Activated T-helper 2 cell treated with anti-CD3 and anti-CD28 coated beads, Interferon-gamma antibody, Interleukin-2, Interleukin-4, amounts not matched to agents 10 μg/mL and 5 μg/mL and 100 μg/mL, durations not matched to agents 14 hours and 24 hours and 36 hours (primary cell): ENCODE measurements at regions not wholly inside any gene's neighbourhood (a gene's known extent, or its start where the extent isn't known, plus 50 kb on each side); places are given as distances from the start of the nearest gene placed in this dataset.

Experiments
- DNase-seq: peaks from one replicate; pipeline ENCODE4 v3.0.0; 2021; ENCODE audit warnings: low spot score
- H3K27ac Mint-ChIP-seq: one replicate; pipeline ENCODE4 v1.8.0; 2021; ENCODE audit warnings: mixed read lengths
- H3K27me3 Mint-ChIP-seq: one replicate; pipeline ENCODE4 v1.8.0; 2021; ENCODE audit warnings: low read depth, mixed read lengths
- H3K36me3 Mint-ChIP-seq: one replicate; pipeline ENCODE4 v1.8.0; 2021; ENCODE audit warnings: low read depth, mixed read lengths
- H3K4me1 Mint-ChIP-seq: one replicate; pipeline ENCODE4 v1.8.0; 2021; ENCODE audit warnings: low read depth, mixed read lengths
- H3K4me3 Mint-ChIP-seq: one replicate; pipeline ENCODE4 v1.8.0; 2021; ENCODE audit warnings: low read depth, mild to moderate bottlenecking, moderate library complexity, mixed read lengths
- H3K9me3 Mint-ChIP-seq: one replicate; pipeline ENCODE4 v1.8.0; 2021; ENCODE audit warnings: mixed read lengths
- intact Hi-C: fragments of 100-400 bp; cut with micrococcal nuclease; formaldehyde crosslinking; loops from one replicate; pipeline ENCODE4 v1.15.1; 2023

DNA sequence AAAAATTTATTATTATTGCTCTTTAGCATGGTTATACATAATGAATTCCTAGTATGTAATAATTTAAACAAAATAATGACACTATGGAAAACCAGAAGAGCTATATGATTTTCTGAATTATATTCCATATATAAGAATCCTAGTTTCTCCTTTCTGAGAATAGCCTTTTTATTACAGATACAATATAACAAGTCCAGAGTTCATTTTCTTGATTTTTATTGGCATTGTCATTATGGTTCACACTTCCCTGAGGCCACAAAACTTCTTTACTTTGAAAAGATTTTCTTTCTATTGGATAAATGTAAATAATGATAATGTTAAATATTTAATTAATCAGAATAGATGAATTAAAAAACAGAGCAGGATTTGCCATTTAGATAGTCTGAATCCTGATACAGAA lies 362.3 kb upstream of the BCHE start:
- H3K4me1 Mint-ChIP-seq = no peaks in the 10 kb centered on the region
- no peak for DNase-seq
- H3K4me3 Mint-ChIP-seq = no peak overlapping the region
- no peak overlapping the region for H3K27ac Mint-ChIP-seq
- intact Hi-C loops = no loop called here
- H3K9me3 Mint-ChIP-seq = peaks cover 7% of the 10 kb centered on the region
- H3K36me3 Mint-ChIP-seq = no peaks in the 10 kb centered on the region
- no peaks in the 10 kb centered on the region for H3K27me3 Mint-ChIP-seq

DNA sequence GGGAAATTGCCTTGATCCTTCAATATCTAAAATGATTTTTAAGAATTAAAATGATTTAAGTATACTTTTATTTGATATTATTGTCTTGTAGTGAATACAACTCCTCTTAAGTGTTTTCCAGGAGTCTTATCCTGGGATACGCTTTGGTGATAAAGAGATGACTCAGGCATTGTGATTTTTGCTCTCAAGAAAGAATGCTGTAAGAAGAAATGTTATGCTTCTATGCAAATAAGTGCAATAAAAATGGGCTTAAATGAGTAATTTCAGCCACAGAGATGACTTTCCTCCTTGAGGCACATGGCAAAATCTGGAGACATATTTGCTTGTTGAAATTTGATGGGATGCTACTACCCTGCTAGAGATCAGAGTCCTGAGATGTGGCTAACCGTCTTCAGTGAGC lies 358.6 kb upstream of the BCHE start:
- intact Hi-C loops = no loop called here
- H3K4me3 Mint-ChIP-seq = no peak overlapping the region
- H3K4me1 Mint-ChIP-seq = no peaks in the 10 kb centered on the region
- no peaks in the 10 kb centered on the region for H3K27me3 Mint-ChIP-seq
- H3K36me3 Mint-ChIP-seq = no peaks in the 10 kb centered on the region
- H3K9me3 Mint-ChIP-seq = peaks cover 13% of the 10 kb centered on the region
- H3K27ac Mint-ChIP-seq = no peak overlapping the region
- DNase-seq = no peak

DNA sequence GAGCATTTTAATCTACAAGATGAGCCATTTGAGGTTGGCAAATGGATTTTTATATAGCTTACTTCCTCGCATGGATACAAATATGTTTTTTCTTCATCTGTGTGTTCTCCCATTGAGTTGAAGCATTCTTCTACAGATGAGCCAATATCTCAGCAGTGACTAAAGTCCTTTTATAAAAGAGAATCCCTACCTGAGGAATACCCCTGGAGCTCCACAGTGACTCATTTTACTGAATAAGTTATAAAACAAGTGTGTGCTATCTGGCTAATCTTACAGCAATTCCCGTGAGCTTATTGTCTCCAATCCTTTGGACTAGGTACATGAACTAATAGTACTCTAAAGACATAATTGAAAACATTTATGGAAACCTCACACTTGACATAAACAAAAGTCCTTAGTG lies 354.2 kb upstream of the BCHE start:
- H3K9me3 Mint-ChIP-seq = peaks cover 28% of the 10 kb centered on the region
- intact Hi-C loops = no loop called here
- H3K27me3 Mint-ChIP-seq = no peaks in the 10 kb centered on the region
- no peak overlapping the region for H3K27ac Mint-ChIP-seq
- H3K4me3 Mint-ChIP-seq = no peak overlapping the region
- no peaks in the 10 kb centered on the region for H3K4me1 Mint-ChIP-seq
- no peak for DNase-seq
- no peaks in the 10 kb centered on the region for H3K36me3 Mint-ChIP-seq

DNA sequence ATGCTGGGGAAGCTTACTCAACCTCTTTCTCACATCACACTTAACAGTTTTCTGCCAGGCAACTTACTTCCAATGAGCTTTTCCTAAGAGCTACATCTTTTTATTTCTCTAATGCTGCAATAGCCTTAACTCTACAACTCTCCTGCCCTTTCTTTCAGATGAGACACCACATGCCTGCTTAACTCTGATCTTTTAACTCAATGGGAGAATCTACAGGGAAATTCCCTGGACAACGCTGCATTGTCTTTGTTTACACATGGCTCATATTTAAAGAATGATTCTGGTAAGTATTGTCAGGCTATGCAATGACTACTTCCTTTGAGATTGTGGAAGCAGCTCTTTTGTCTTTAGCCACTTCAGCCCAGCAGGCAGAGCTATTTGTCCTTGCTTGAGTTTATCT lies 353.1 kb upstream of the BCHE start:
- intact Hi-C loops = no loop called here
- H3K27ac Mint-ChIP-seq = no peak overlapping the region

DNA sequence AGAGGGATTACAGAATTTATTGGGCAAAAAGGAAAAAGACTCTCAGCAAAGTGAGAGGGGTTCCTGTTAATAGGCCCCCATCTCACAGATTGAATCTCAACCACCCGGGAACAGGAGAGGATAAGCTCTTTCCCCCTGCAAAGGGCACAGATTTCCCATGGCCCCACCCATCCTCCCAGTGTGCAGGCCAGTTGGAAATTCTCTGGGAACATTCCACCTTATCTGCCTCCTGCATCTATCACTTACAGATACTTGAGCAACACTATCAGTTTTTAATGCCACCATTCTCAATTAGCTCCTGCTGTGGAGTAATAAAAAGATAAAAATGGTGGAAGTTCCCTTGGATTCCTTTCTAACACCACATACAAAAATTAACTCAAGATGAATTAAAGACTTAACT lies 350.0 kb upstream of the BCHE start:
- Mint-ChIP-seq H3K4me1 (no peaks in the 10 kb centered on the region), H3K36me3 (no peaks in the 10 kb centered on the region), H3K27ac (no peak overlapping the region), H3K27me3 (no peaks in the 10 kb centered on the region), H3K4me3 (no peak overlapping the region), H3K9me3 (peaks cover 30% of the 10 kb centered on the region)
- no peak for DNase-seq
- intact Hi-C loops = no loop called here

More for the DNA sequence above, 353.1 kb upstream of the BCHE start:
- DNase-seq = no peak
- no peaks in the 10 kb centered on the region for H3K27me3 Mint-ChIP-seq
- no peaks in the 10 kb centered on the region for H3K4me1 Mint-ChIP-seq
- no peak overlapping the region for H3K4me3 Mint-ChIP-seq
- H3K36me3 Mint-ChIP-seq = no peaks in the 10 kb centered on the region
- peaks cover 33% of the 10 kb centered on the region for H3K9me3 Mint-ChIP-seq

DNA sequence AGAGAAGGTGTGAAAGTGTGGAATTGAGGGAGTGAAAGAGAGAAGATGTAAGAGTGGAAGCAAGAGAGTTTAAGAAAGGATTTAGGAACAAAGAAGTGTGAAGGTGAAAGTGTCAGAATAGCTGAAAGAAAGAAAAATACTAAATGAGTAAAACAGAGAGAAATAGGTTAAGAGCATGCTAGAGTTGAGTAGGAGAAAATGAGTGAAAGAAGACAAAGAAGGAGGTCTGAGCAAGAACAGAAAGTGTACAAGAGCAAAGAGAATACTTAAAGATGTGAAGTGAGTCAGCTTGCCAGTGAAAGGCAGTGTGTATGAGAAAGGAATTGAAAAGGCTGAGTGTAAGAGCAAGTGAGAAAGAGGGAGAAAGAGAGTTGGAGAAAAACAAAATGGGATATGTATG lies 348.8 kb upstream of the BCHE start:
- no peak for DNase-seq
- Mint-ChIP-seq H3K27me3 (no peaks in the 10 kb centered on the region), H3K27ac (no peak overlapping the region), H3K9me3 (peaks cover 28% of the 10 kb centered on the region), H3K4me1 (no peaks in the 10 kb centered on the region), H3K36me3 (no peaks in the 10 kb centered on the region), H3K4me3 (no peak overlapping the region)
- intact Hi-C loops = no loop called here

DNA sequence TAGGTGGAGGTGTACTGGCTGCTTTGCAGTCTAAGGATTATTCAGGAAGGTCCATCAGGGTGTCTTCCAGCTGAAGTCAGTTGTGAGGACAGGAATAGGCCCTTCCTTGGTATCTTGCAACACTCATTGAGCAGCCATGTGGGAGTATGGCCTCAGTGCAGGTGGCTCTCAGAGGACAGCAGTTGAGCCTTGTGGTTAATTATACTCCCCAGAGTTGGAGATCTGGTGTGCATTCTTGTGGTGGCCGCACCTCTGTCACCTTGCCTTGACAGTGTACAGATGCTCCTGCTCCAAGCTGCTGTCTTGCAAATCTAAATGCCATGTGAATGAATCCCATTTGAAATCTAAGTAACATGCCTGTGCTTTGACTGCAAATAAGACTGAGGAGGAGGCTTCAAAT lies 339.9 kb upstream of the BCHE start:
- Mint-ChIP-seq H3K9me3 (peaks cover 9% of the 10 kb centered on the region), H3K27ac (no peak overlapping the region), H3K4me3 (no peak overlapping the region), H3K27me3 (no peaks in the 10 kb centered on the region), H3K36me3 (no peaks in the 10 kb centered on the region), H3K4me1 (no peaks in the 10 kb centered on the region)
- DNase-seq = no peak
- intact Hi-C loops = no loop called here

DNA sequence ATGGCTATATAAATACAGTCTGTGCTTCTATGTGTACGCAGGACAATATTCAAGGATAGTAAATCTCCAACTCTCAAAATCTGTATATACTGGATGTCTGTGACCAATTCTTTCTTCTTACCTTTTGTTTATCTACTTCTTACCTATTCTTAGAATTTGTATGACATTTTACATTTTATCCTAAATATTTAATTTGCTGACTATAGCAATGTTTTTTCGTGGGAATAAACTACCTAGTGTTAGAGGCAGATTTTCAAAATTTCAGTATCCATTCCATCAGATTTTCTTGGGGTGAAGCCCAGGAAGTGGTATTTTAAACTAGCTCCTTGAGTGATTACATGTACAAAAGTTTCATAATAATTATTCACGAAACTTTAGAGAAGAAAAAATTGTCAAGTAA lies 334.5 kb upstream of the BCHE start:
- Mint-ChIP-seq H3K36me3 (no peaks in the 10 kb centered on the region), H3K27ac (no peak overlapping the region), H3K9me3 (peaks cover 24% of the 10 kb centered on the region), H3K27me3 (no peaks in the 10 kb centered on the region), H3K4me1 (no peaks in the 10 kb centered on the region), H3K4me3 (no peak overlapping the region)
- DNase-seq = no peak
- intact Hi-C loops = no loop called here

DNA sequence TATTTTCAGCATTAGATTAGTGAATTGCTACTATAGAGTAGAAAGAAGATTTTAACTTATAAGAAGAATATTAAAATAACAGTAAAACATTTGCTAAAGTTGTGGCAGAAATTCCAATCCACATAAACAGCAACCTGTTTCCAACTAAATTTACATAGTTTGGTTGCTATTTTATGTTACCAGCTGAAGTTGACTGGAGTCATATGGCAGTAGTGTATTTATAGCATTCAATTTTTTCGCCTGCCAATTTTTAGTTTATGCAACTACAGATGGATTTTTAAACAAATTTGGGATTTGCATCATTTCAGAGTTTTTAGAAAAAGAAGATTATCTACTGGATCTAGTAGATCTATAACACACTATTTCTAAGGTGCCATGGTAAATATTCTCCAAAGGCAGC lies 332.5 kb upstream of the BCHE start:
- no peaks in the 10 kb centered on the region for H3K27me3 Mint-ChIP-seq
- H3K9me3 Mint-ChIP-seq = peaks cover 24% of the 10 kb centered on the region
- no peak for DNase-seq
- no peaks in the 10 kb centered on the region for H3K36me3 Mint-ChIP-seq
- no peaks in the 10 kb centered on the region for H3K4me1 Mint-ChIP-seq
- H3K27ac Mint-ChIP-seq = no peak overlapping the region
- H3K4me3 Mint-ChIP-seq = no peak overlapping the region
- intact Hi-C loops = no loop called here

DNA sequence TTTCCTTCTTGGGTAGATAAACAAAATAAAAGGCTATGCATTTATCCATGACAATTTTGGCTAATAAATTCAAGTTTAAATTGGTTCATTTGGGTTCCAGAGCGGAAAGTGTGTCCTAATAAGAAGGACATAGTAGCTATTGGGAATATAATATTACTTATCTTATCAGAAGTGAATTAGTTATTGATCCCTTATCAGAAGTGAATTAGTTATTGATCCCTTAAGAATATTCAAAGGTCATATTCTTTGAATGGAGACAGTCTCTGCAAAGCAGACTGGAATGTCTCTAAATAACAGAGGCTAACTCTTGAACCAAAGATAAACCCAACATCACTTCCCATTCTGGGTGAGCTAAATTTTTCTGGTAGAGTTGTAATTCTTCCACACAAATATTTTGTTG lies 290.7 kb upstream of the BCHE start:
- Mint-ChIP-seq H3K36me3 (no peaks in the 10 kb centered on the region), H3K27me3 (no peaks in the 10 kb centered on the region), H3K4me3 (no peak overlapping the region), H3K27ac (no peak overlapping the region), H3K4me1 (no peaks in the 10 kb centered on the region), H3K9me3 (peaks cover 38% of the 10 kb centered on the region)
- DNase-seq = no peak
- intact Hi-C loops = no loop called here

DNA sequence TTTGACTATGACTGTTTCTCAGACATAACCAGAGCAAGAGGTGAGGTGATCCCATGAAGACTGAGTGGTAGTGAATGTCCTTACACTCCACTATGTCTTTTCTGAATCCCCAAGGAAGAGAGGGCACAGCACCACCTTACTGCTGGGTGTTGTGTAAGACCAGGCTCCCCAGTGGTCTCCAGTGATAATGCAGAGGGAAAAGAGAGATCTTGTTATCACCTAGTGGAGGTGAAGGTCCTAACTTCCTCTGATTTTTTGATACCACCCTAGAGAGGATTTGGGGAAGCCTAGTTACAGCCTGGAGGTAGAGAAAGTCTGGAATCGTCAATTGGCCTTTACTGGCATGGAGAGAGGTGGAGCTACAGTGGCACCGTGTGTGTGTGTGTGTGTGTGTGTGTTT lies 288.0 kb upstream of the BCHE start:
- Mint-ChIP-seq H3K9me3 (peaks cover 22% of the 10 kb centered on the region), H3K27me3 (no peaks in the 10 kb centered on the region), H3K27ac (no peak overlapping the region), H3K4me1 (no peaks in the 10 kb centered on the region), H3K36me3 (no peaks in the 10 kb centered on the region), H3K4me3 (no peak overlapping the region)
- intact Hi-C loops = no loop called here
- no peak for DNase-seq

DNA sequence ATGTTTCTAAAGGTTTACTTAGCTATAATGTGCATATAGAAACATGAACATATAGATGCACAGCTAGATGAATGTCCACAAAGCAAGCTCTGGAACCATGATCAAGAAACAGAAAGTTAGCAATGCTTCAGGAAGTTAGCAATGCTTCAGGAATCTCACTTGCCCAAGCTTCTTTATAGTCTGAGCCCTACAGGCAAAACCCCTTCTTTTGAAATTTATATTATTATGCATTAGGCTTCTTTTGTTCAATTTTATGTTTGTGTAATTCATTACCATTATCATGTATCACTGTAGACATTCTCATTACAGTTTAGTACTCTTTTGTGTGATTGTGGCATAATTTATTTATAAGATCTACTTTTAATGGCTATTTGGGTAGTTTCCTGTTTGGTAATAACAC lies 286.4 kb upstream of the BCHE start:
- intact Hi-C loops = no loop called here
- H3K36me3 Mint-ChIP-seq = no peaks in the 10 kb centered on the region
- H3K4me3 Mint-ChIP-seq = no peak overlapping the region
- no peak for DNase-seq
- H3K4me1 Mint-ChIP-seq = no peaks in the 10 kb centered on the region
- H3K27ac Mint-ChIP-seq = no peak overlapping the region
- H3K27me3 Mint-ChIP-seq = no peaks in the 10 kb centered on the region
- H3K9me3 Mint-ChIP-seq = peaks cover 10% of the 10 kb centered on the region

DNA sequence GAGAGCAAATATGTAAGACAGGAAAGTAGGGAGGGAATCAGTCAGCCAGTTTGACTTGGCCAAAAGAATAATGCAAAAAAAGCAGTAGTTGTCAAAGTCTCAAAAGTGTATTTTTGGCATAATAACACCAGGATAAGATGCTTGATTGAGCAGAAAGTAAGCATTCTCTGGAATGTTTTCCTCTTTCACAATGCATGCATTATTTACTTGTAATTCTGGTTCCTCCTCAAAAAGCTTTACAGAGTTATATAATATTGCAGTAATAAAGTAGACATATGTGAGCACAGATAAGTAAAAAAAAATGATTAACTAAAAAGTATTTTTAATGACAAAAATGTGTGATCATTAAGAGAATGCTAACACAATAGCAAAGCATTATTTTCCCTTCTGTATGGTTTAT lies 285.9 kb upstream of the BCHE start:
- H3K36me3 Mint-ChIP-seq = no peaks in the 10 kb centered on the region
- peaks cover 9% of the 10 kb centered on the region for H3K9me3 Mint-ChIP-seq
- no peaks in the 10 kb centered on the region for H3K4me1 Mint-ChIP-seq
- H3K27ac Mint-ChIP-seq = no peak overlapping the region
- H3K27me3 Mint-ChIP-seq = no peaks in the 10 kb centered on the region
- no peak for DNase-seq
- intact Hi-C loops = no loop called here
- H3K4me3 Mint-ChIP-seq = no peak overlapping the region

DNA sequence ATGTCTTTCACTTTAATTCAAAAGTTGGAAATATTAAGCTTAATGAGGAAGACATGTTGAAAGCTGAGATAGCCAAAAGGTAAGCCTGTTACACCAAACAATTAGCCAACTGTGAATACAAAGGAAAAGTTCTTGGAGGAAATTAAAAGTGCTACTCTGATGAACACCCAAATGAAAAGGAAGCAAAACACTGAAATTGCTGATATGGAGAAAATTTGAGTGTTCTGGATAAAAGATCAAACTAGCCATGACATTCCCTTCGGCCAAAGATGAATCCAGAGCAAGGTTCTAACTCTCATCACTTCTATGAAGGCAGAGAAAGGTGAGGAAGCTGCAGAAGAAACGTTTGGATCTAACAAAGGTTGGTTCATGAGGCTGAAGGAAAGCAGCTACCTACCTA lies 280.8 kb upstream of the BCHE start:
- no peak overlapping the region for H3K27ac Mint-ChIP-seq
- intact Hi-C loops = no loop called here
- no peaks in the 10 kb centered on the region for H3K27me3 Mint-ChIP-seq

More for the DNA sequence above, 280.8 kb upstream of the BCHE start:
- Mint-ChIP-seq H3K4me1 (no peaks in the 10 kb centered on the region), H3K36me3 (no peaks in the 10 kb centered on the region), H3K9me3 (peaks cover 6% of the 10 kb centered on the region), H3K4me3 (no peak overlapping the region)
- no peak for DNase-seq
